ENCODE measurements at regions not wholly inside any gene's neighbourhood (a gene's known extent, or its start where the extent isn't known, plus 50 kb on each side); places are given as distances from the start of the nearest gene placed in this dataset.
"Not testable (repeated sequence)": the region's sequence is repeated elsewhere in the genome, so short reads cannot be mapped to it uniquely, and the experiment has no call there.

DNA sequence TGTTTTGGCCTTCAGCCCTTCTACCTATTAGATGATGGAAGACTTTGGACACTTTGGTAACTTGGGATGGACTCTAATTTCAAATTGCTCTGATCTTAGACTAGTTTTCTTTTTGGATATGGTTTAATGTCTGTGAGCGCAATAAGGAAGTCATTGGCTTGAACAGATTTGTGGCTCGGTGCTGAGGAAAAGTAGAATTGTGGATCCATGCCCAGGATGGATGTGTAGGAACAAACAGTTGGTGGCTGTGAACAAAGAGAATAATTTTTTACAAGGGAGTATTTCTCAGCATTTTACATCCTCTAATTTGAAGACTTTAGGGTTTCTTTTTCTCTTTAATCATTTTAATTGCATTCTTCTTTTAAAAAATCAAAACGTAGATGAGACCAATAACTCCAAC lies 327.1 kb downstream of the GLUD2 start:
- in situ Hi-C loops (cut with HindIII; ENCODE audit: low sequenced_read_pairs) = no loop called here
- no peak for DNase-seq (ENCODE audit: low spot score)

- DNase-seq (ENCODE audit: low spot score); in situ Hi-C loops (cut with HindIII; ENCODE audit: low sequenced_read_pairs): not testable (repeated sequence)
Measured at GRCh38 chrX:121381915-121382314, 334.5 kb downstream of the GLUD2 start.

GRCh38 chrX:121389976-121390714 lies 342.7 kb downstream of the GLUD2 start:
- no peak for DNase-seq (ENCODE audit: low spot score)
- in situ Hi-C loops (cut with HindIII; ENCODE audit: low sequenced_read_pairs) = no loop called here

GRCh38 chrX:121405826-121406225 lies 358.4 kb downstream of the GLUD2 start:
- in situ Hi-C loops (cut with HindIII; ENCODE audit: low sequenced_read_pairs) = no loop called here
- no peak for DNase-seq (ENCODE audit: low spot score)

GRCh38 chrX:121407627-121408026 lies 360.2 kb downstream of the GLUD2 start:
- no peak for DNase-seq (ENCODE audit: low spot score)
- in situ Hi-C loops (cut with HindIII; ENCODE audit: low sequenced_read_pairs) = no loop called here

GRCh38 chrX:121431514-121431913 lies 384.1 kb downstream of the GLUD2 start:
- DNase-seq (ENCODE audit: low spot score); in situ Hi-C loops (cut with HindIII; ENCODE audit: low sequenced_read_pairs): not testable (repeated sequence)

DNA sequence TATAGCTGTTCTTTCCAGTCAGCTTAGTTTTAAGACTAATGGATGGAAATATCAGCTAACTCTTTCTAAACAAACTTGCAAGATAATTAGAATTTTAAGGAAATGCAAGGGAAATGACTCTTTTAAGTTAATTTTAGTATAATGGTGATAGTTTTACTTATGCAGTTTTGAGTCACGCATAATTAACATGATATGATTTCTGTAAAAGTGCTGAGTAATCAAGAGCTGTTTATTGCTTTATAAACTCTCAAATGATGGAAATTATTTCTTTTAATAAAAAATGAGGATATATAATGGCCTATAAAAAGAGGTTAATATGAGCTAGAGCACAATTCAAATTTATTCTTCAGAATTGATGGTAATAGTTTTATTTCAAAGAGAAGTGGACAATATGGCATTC lies 385.9 kb downstream of the GLUD2 start:
- DNase-seq (ENCODE audit: low spot score) = no peak
- in situ Hi-C loops (cut with HindIII; ENCODE audit: low sequenced_read_pairs) = no loop called here

DNA sequence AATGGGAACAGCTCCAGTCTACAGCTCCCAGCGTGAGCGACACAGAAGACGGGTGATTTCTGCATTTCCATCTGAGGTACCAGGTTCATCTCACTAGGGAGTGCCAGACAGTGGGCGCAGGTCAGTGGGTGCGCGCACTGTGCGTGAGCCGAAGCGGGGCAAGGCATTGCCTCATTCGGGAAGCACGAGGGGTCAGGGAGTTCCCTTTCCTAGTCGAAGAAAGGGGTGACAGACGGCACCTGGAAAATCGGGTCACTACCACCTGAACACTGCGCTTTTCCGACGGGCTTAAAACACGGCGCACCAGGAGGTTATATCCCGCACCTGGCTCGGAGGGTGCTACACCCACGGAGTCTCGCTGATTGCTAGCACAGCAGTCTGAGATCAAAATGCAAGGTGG lies 390.3 kb downstream of the GLUD2 start:
- in situ Hi-C loops (cut with HindIII; ENCODE audit: low sequenced_read_pairs); DNase-seq (ENCODE audit: low spot score): not testable (repeated sequence)

GRCh38 chrX:121455890-121456289 lies 408.5 kb downstream of the GLUD2 start:
- DNase-seq (ENCODE audit: low spot score) = no peak
- in situ Hi-C loops (cut with HindIII; ENCODE audit: low sequenced_read_pairs) = no loop called here

- in situ Hi-C loops (cut with HindIII; ENCODE audit: low sequenced_read_pairs) = no loop called here
- DNase-seq (ENCODE audit: low spot score) = no peak
Measured at GRCh38 chrX:121456315-121456714, 408.9 kb downstream of the GLUD2 start.

DNA sequence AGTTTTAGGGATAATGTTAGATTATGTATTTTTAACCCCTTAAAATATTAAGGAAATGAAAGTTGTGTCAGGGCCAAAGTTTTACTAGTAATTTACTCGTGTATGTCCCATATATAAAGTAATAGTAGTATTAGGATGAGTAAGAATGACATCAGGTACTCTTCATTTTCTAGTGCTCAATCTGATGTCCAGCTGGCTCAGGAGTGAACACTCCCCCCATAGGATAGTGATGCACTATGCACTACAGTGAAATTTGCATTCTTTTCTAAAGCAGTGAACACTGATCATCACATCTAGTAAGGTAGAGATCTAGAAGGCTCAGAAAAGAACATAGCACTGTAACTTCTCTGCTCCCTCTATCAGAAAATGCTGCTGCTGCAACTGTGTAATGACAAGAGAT lies 409.7 kb downstream of the GLUD2 start:
- no peak for DNase-seq (ENCODE audit: low spot score)
- in situ Hi-C loops (cut with HindIII; ENCODE audit: low sequenced_read_pairs) = no loop called here

DNA sequence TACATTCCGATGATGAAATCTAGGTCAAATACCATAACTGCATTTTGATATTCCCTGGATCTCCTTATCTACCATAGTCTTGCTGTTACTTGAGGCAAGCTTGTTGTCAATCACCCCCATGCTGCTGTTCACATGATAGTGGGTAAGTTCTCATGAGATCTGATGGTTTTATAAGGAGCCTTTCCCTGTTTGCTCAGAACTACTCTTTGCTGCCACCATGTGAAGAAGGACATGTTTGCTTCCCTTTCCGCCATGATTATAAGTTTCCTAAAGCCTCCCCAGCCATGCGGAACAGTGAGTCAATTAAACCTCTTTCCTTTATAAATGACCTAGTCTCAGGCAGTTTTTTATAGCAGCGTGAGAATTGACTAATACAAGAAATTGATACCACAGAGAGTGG lies 432.0 kb downstream of the GLUD2 start:
- DNase-seq (ENCODE audit: low spot score) = no peak
- in situ Hi-C loops (cut with HindIII; ENCODE audit: low sequenced_read_pairs) = no loop called here

- in situ Hi-C loops (cut with HindIII; ENCODE audit: low sequenced_read_pairs) = no loop called here
- DNase-seq (ENCODE audit: low spot score) = no peak
Measured at GRCh38 chrX:121496966-121497365, 449.6 kb downstream of the GLUD2 start.

DNA sequence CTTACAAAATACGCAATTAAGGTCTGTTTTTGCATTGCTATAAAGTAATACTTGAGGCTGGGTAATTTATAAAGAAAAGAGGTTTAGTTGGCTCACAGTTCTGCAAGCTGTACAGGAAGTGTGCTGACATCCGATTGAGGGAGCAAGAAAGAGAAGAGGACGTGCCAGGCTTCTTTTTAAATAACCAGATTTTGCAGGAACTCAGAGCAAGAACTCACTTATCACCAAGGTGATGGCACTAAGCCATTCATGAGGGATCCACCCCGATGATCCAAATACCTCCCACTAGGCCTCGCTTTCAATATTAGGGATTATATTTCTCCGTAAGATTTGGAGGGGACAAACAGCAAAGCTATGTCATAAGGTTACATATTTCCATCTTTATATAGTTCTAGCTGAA lies 456.7 kb downstream of the GLUD2 start:
- DNase-seq (ENCODE audit: low spot score) = no peak
- in situ Hi-C loops (cut with HindIII; ENCODE audit: low sequenced_read_pairs) = no loop called here

DNA sequence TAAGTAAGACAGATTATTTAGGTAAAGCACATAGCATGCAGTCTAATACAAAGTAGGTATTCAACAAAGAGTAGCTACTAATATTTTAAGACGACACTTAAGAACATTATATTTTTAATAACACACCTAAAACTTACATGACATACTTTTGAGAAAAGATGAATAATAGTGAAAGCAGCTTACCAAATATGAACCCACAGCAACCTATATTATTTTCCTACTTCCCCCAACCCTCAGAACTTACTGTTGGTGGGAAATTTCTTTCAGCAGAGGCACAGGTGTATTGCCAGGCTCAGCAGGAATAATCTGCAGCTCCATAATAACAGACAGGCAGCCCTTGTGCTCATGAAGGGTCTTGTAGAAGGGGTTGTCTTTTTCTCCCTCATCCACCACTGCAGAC lies 498.9 kb downstream of the GLUD2 start:
- DNase-seq (ENCODE audit: low spot score) = no peak
- in situ Hi-C loops (cut with HindIII; ENCODE audit: low sequenced_read_pairs) = no loop called here

DNA sequence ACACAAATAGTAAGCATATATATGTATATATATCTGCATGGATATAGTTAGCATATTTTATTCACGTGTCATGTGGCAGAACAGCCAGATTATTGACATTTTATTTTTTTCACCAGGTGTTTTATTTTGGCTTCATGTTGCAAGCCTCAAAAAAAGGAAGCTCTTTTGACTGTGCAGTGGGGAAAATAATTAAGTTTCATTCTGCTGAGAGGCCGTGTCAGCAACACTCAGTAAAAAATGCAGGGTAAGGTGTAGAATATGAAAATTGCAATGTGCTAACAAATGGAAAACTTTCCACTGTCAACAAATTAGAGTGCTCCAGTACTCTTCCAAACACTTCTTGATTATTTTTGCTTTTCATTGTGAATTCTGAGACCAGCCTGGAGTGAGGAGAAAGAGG lies 511.5 kb downstream of the GLUD2 start:
- no peak for DNase-seq (ENCODE audit: low spot score)
- in situ Hi-C loops (cut with HindIII; ENCODE audit: low sequenced_read_pairs) = no loop called here

GRCh38 chrX:121562616-121563015 lies 515.2 kb downstream of the GLUD2 start:
- in situ Hi-C loops (cut with HindIII; ENCODE audit: low sequenced_read_pairs) = no loop called here
- DNase-seq (ENCODE audit: low spot score) = no peak

DNA sequence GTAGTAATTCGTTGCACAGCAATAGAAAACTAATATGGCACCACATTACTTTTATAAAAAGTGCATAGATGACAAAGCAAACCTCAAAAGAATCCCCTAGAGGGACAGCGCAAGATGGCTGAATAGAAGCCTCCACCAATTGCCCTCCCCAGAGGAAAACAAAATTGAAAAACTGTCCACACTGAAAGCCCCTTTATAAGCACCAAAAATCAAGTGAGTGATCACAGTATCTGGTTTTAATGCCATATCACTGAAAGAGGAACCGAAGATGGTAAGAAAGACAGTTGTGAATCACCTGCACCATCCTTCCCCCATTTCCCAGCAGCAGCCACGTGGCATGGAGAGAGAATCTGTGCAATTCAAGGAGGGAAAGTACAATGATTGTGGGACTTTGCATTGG lies 522.2 kb downstream of the GLUD2 start:
- no peak for DNase-seq (ENCODE audit: low spot score)
- in situ Hi-C loops (cut with HindIII; ENCODE audit: low sequenced_read_pairs) = no loop called here

DNA sequence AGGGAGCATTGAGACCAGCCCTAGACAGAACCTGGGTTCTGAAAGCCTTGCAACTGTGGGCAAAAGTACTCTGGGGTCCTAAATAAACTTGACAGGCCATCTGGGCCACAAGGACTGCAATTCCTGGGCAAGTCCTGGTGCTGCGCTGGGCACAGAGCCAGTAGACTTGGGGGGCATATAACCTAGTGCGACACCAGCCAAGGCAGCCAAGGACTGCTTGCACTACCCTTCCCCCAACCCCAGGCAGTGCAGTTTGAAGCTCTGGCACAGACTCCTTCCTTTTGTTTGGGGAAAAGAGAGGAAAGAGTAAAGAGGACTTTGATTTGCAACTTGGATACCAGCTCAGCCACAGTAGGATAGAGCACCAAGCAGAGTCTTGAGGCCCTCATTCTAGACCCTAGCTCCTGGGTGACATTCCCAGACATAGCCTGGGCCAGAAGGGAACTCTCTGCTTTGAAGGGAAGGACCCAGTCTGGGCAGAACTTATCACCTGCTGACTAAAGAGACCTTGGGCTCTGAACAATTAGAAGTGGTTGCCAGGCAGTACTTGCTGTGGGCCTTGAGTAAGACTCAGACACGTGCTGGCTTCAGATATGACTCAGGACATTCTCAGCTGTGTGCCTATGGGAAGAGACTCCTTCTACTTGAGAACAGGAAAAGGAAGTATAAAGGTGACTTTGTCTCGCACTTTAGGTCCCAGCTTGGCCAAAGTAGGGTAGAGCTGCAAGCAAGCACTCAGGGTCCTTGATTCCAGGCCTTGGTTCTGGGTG lies 522.8 kb downstream of the GLUD2 start:
- no peak for DNase-seq (ENCODE audit: low spot score)
- in situ Hi-C loops (cut with HindIII; ENCODE audit: low sequenced_read_pairs) = no loop called here

GRCh38 chrX:121571333-121571732 lies 523.9 kb downstream of the GLUD2 start:
- DNase-seq (ENCODE audit: low spot score) = no peak
- in situ Hi-C loops (cut with HindIII; ENCODE audit: low sequenced_read_pairs) = no loop called here

DNA sequence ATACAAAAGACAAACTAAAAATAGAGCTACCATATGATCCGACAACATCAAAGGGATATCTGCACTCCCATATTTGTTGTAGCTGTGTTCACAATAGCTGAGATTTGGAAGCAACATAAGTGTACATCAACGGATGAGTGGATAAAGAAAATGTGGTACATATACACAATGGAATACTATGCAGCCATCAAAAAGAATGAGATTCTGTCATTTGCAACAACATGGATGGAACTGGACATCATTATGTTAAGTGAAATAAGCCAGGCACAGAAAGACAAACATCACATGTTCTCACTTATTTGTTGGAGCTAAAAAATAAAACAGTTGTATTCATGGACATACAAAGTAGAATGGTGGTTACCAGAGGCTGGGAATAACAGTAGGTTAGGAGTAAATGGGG lies 527.0 kb downstream of the GLUD2 start:
- DNase-seq (ENCODE audit: low spot score); in situ Hi-C loops (cut with HindIII; ENCODE audit: low sequenced_read_pairs): not testable (repeated sequence)
